ENCODE measurements at regions not wholly inside any gene's neighbourhood (a gene's known extent, or its start where the extent isn't known, plus 50 kb on each side); places are given as distances from the start of the nearest gene placed in this dataset.

GRCh38 chr1:80926531-80926930 is 874.2 kb upstream of the ADGRL2 start:
- no peak for DNase-seq
- TF ChIP-seq CTCF (IDR thresholded peaks at IDR 0.05; ENCODE audit: insufficient read depth in 1 of 2, low read depth in 1 of 2, low read length in 1 of 2, severe bottlenecking in 1 of 2, unreplicated experiment in 1 of 2), result no peak
- no peak overlapping the region for H3K4me3 ChIP-seq (ENCODE audit: low read depth, low read length)
- Mint-ChIP-seq H3K27me3 (ENCODE audit: insufficient read depth, unreplicated experiment) (no peaks in the 10 kb centered on the region), H3K27ac (ENCODE audit: unreplicated experiment) (no peak overlapping the region), H3K36me3 (ENCODE audit: insufficient read depth, unreplicated experiment) (no peaks in the 10 kb centered on the region), H3K4me1 (ENCODE audit: low read depth, unreplicated experiment) (no peaks in the 10 kb centered on the region), H3K9me3 (ENCODE audit: unreplicated experiment) (no peaks in the 10 kb centered on the region), H3K4me3 (ENCODE audit: unreplicated experiment) (no peak overlapping the region)
- CTCF ChIA-PET, result no interaction called here
- intact Hi-C loops (cut with micrococcal nuclease; ENCODE audit: unreplicated experiment), result no loop called here
- H3K9me3 ChIP-seq, result no peaks in the 10 kb centered on the region
- POLR2A ChIA-PET, result no interaction called here
- no peaks in the 10 kb centered on the region for H3K4me1 ChIP-seq
- H3K36me3 ChIP-seq (ENCODE audit: control insufficient read depth, insufficient read depth, low read length), result no peaks in the 10 kb centered on the region
- no TSS peak for BruUV-seq (replicated peaks)
- H3K27me3 ChIP-seq (replicated peaks; ENCODE audit: control insufficient read depth, insufficient read depth, low read length), result no peaks in the 10 kb centered on the region

GRCh38 chr1:80925130-80925805 is 875.5 kb upstream of the ADGRL2 start:
- ChIA-PET CTCF (no interaction called here), POLR2A (no interaction called here)
- BruUV-seq (replicated peaks), result no TSS peak
- Mint-ChIP-seq H3K27ac (ENCODE audit: unreplicated experiment) (no peak overlapping the region), H3K4me1 (ENCODE audit: low read depth, unreplicated experiment) (no peaks in the 10 kb centered on the region), H3K36me3 (ENCODE audit: insufficient read depth, unreplicated experiment) (no peaks in the 10 kb centered on the region), H3K9me3 (ENCODE audit: unreplicated experiment) (no peaks in the 10 kb centered on the region), H3K4me3 (ENCODE audit: unreplicated experiment) (no peak overlapping the region), H3K27me3 (ENCODE audit: insufficient read depth, unreplicated experiment) (no peaks in the 10 kb centered on the region)
- Histone ChIP-seq H3K4me1 (no peaks in the 10 kb centered on the region), H3K9me3 (no peaks in the 10 kb centered on the region), H3K4me3 (ENCODE audit: low read depth, low read length) (no peak overlapping the region), H3K36me3 (ENCODE audit: control insufficient read depth, insufficient read depth, low read length) (no peaks in the 10 kb centered on the region), H3K27me3 (replicated peaks; ENCODE audit: control insufficient read depth, insufficient read depth, low read length) (no peaks in the 10 kb centered on the region)
- DNase-seq, result no peak
- intact Hi-C loops (cut with micrococcal nuclease; ENCODE audit: unreplicated experiment), result no loop called here
- no peak for TF ChIP-seq CTCF (IDR thresholded peaks at IDR 0.05; ENCODE audit: insufficient read depth in 1 of 2, low read depth in 1 of 2, low read length in 1 of 2, severe bottlenecking in 1 of 2, unreplicated experiment in 1 of 2)

- Histone ChIP-seq H3K4me3 (ENCODE audit: low read depth, low read length) (no peak overlapping the region), H3K9me3 (no peaks in the 10 kb centered on the region), H3K4me1 (no peaks in the 10 kb centered on the region), H3K36me3 (ENCODE audit: control insufficient read depth, insufficient read depth, low read length) (no peaks in the 10 kb centered on the region), H3K27me3 (replicated peaks; ENCODE audit: control insufficient read depth, insufficient read depth, low read length) (no peaks in the 10 kb centered on the region)
- DNase-seq, result no peak
- POLR2A ChIA-PET, result no interaction called here
- no peak for TF ChIP-seq CTCF (IDR thresholded peaks at IDR 0.05; ENCODE audit: insufficient read depth in 1 of 2, low read depth in 1 of 2, low read length in 1 of 2, severe bottlenecking in 1 of 2, unreplicated experiment in 1 of 2)
- CTCF ChIA-PET, result no interaction called here
- Mint-ChIP-seq H3K27me3 (ENCODE audit: insufficient read depth, unreplicated experiment) (no peaks in the 10 kb centered on the region), H3K9me3 (ENCODE audit: unreplicated experiment) (no peaks in the 10 kb centered on the region), H3K4me1 (ENCODE audit: low read depth, unreplicated experiment) (no peaks in the 10 kb centered on the region), H3K27ac (ENCODE audit: unreplicated experiment) (no peak overlapping the region), H3K4me3 (ENCODE audit: unreplicated experiment) (no peak overlapping the region), H3K36me3 (ENCODE audit: insufficient read depth, unreplicated experiment) (no peaks in the 10 kb centered on the region)
- intact Hi-C loops (cut with micrococcal nuclease; ENCODE audit: unreplicated experiment), result no loop called here
- BruUV-seq (replicated peaks), result no TSS peak
These were observed 876.4 kb upstream of the ADGRL2 start for GRCh38 chr1:80924290-80924689.

Data from Caco-2 (cell line).